GM12873 (cell line): ENCODE measurements at regions not wholly inside any gene's neighbourhood (a gene's known extent, or its start where the extent isn't known, plus 50 kb on each side); places are given as distances from the start of the nearest gene placed in this dataset.

ENCODE experiments used
- CTCF ChIP-seq: IDR thresholded peaks from 2 replicates; pipeline ENCODE4 v1.5.1; 2012; ENCODE audit warnings: low read depth, mild to moderate bottlenecking, moderate library complexity, low read length, control low read depth; ENCODE audit not compliant: insufficient read depth; ENCODE audit errors: missing control alignments

DNA sequence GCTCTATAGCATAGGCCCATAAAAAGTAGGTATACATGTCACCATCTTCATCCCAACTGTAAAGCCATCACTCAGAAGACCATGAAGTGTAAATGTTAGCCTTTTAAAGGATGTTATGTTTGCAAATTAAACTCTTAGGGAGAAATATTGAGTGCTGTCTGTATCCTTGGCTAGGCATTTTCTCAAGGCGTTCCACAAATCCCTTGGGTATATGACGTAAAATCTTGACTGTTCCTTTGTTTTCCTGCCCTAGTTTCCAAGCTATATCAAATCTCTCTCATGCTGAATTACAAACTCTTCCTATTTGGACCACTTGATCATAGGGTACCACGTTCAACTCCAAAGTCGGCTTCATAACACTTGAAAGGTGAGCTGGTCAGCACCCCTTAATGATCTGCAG, 486.2 kb downstream of the HDGFL1 start:
- no peak for TF ChIP-seq CTCF

DNA sequence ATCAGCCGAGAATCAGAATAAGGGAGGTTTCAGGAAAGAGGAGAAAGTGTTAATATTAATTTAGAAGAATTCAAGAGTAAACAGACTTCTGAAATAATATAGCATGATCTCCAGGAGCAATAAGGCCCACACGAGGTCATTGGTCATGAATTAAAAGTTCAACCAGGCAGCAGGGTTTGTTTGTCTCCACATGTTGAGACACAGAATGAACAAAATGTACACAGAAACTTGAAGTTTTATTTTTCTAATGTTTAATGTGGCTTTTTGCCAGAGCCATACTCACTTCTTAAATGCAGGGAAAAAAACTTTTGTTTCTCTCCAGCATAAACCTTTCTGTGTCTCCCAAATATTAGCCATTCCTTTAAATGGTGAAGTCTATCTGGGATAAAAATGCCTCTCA, 504.5 kb downstream of the HDGFL1 start:
- no peak for TF ChIP-seq CTCF

- TF ChIP-seq CTCF: no peak
Measured at GRCh38 chr6:23077772-23078171, 508.4 kb downstream of the HDGFL1 start.

DNA sequence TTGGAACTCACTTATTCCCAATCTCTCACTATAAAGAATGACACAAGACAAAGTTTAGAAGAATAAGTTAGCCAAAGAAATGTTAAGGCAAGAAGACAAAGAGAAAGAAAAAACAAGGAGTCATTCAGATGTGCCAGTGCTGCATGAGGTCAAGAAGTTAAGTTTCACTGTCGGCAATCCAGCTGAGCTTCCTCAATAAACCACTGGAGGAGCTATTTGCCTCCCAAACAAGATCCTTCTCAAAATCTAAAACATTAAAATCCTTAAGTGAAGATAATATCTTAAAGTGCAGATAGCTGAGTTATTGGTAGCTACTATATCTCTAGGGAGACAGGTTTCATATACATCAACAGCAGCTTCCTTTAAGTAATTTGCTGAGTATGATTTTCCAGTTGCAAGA, 512.3 kb downstream of the HDGFL1 start:
- TF ChIP-seq CTCF: no peak

DNA sequence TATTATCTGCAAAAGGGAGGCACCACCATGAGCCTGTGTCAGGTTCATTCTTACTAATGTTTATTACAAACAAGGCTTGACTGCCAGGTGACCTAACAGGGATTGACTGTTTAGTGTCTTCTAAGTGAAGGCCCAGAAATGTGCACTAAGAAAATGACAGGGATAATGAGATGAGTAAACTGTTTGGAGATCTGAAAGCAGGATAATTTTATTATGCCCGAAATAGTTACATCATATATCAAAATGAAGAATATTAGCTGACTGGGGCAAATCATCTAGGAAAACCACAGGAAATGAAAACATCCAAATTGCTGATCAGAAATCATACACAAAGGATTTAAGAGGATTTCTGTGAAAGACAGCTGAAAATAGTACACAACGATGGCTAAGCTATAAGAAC, 516.7 kb downstream of the HDGFL1 start:
- no peak for TF ChIP-seq CTCF

DNA sequence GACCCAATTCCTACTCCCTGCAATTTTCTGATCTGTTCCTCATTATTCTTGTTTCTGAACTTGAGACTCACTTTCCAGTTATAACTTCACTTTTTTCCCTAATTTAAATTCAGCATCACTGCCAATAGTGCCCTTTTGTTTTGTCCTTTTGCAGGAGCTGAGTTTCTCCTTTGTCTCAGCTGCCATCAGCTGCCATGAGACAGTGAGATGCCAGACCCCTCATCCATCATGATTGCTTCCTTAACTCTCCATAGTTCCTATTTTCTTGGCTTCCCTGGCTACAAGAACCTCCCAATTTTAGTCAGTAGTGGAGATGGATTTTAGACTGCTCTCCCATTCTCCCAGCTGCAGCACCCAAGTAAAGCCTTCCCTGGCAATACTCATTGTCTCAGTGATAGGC, 518.1 kb downstream of the HDGFL1 start:
- TF ChIP-seq CTCF: no peak

- no peak for TF ChIP-seq CTCF
Measured at GRCh38 chr6:23088761-23089160, 519.4 kb downstream of the HDGFL1 start.

GRCh38 chr6:23089981-23090380, 520.6 kb downstream of the HDGFL1 start:
- no peak for TF ChIP-seq CTCF
